Sigmoid colon (tissue), 3 donors: ENCODE measurements at regions not wholly inside any gene's neighbourhood (a gene's known extent, or its start where the extent isn't known, plus 50 kb on each side); places are given as distances from the start of the nearest gene placed in this dataset.

Experiments
- POLR2A ChIP-seq, 2 donors: fragments of 450-650 bp; IDR thresholded peaks; one replicate each; pipeline ENCODE4 v1.6.1; 2016; ENCODE audit warnings: antibody characterized with exemption in 2 of 2, mild to moderate bottlenecking in 2 of 2, moderate library complexity in 2 of 2
- TF ChIP-seq, protein P1 (sequence below), 4 experiments: fragments of 450-650 bp in 3 of 4; fragments of 200-600 bp in 1 of 4; IDR thresholded peaks; one replicate each; pipeline ENCODE4 v1.5.1; 2016 to 2019; ENCODE audit warnings: antibody characterized with exemption in 4 of 4, mild to moderate bottlenecking in 3 of 4, moderate library complexity in 2 of 4

DNA sequence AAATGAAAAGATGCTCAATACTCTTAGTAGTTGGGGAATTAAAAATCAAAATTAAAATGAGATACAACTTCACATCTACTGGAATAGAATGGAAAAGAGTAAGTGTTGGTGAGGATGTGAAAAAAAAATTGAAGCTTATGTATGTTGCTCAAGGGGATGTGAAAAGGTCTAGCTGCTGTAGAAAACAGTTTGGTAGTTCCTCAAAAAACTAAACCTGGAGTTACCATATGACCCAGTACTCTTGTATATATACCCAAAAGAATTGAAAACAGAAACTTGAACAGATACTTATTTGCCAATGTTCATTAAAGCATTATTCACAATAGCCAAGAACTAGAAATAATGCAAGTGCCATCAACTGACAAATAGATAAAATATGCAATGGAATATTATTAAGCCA lies 208.4 kb downstream of the FIGN start:
- TF ChIP-seq, protein P1, sequence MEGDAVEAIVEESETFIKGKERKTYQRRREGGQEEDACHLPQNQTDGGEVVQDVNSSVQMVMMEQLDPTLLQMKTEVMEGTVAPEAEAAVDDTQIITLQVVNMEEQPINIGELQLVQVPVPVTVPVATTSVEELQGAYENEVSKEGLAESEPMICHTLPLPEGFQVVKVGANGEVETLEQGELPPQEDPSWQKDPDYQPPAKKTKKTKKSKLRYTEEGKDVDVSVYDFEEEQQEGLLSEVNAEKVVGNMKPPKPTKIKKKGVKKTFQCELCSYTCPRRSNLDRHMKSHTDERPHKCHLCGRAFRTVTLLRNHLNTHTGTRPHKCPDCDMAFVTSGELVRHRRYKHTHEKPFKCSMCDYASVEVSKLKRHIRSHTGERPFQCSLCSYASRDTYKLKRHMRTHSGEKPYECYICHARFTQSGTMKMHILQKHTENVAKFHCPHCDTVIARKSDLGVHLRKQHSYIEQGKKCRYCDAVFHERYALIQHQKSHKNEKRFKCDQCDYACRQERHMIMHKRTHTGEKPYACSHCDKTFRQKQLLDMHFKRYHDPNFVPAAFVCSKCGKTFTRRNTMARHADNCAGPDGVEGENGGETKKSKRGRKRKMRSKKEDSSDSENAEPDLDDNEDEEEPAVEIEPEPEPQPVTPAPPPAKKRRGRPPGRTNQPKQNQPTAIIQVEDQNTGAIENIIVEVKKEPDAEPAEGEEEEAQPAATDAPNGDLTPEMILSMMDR (IDR thresholded peaks at IDR 0.05): no peak
- TF ChIP-seq POLR2A (IDR thresholded peaks at IDR 0.05): no peak
